B cell (primary cell): ENCODE measurements at regions not wholly inside any gene's neighbourhood (a gene's known extent, or its start where the extent isn't known, plus 50 kb on each side); places are given as distances from the start of the nearest gene placed in this dataset.

Source experiments
- ATAC-seq: fragments of 200-7000 bp; cut with Tn5 transposase; one replicate; pipeline ENCODE4 v1.10.0; 2021; ENCODE audit warnings: low read depth, mild to moderate bottlenecking, moderate number of reproducible peaks, moderate library complexity
- CTCF ChIA-PET: fragments of 350-600 bp; sonication (Branson Sonifier 250); formaldehyde crosslinking; loops from one replicate; lab custom pipeline; 2021; ENCODE audit warnings: antibody characterized with exemption, inconsistent platforms; lab: Charles Lee
- POLR2A ChIA-PET: fragments of 350-600 bp; sonication (Branson Sonifier 250); formaldehyde crosslinking; loops from one replicate; lab custom pipeline; 2021; ENCODE audit warnings: antibody characterized with exemption; lab: Charles Lee
- DNase-seq: peaks from one replicate; pipeline ENCODE4 v3.0.0; 2013
- H2AFZ ChIP-seq: 2 replicates; pipeline ENCODE4 v1.6.1; 2012; ENCODE audit warnings: mild to moderate bottlenecking, low read depth, low read length; ENCODE audit not compliant: insufficient read depth, poor library complexity, severe bottlenecking
- H3K27ac ChIP-seq, 2 donors: 1 replicate in 1 of 2; 2 replicates in 1 of 2; pipeline ENCODE4 v1.5.1; 2012 to 2013; ENCODE audit warnings: low read length in 2 of 2, mild to moderate bottlenecking in 2 of 2, moderate library complexity in 1 of 2
- H3K27me3 ChIP-seq, 4 experiments: fragments of 200-600 bp in 1 of 4; sonication (generic) in 1 of 4; replicated peaks in 1 of 4; 1 replicate in 2 of 4; 2 replicates in 2 of 4; pipeline versions ENCODE4 v1.6.1 to v1.7.0; 2013 to 2016; ENCODE audit warnings: low read length in 3 of 4, mild to moderate bottlenecking in 2 of 4, mixed read lengths in 1 of 4, moderate library complexity in 1 of 4; ENCODE audit not compliant: insufficient read depth in 4 of 4, control insufficient read depth in 3 of 4; ENCODE audit errors: control extremely low read depth in 1 of 4
- H3K36me3 ChIP-seq, 2 experiments: replicated peaks in 1 of 2; 1 replicate in 1 of 2; 2 replicates in 1 of 2; pipeline versions ENCODE4 v1.6.1 to v1.7.1; 2013; ENCODE audit warnings: low read length in 1 of 2; ENCODE audit not compliant: insufficient read depth in 2 of 2, control insufficient read depth in 1 of 2; ENCODE audit errors: control extremely low read depth in 1 of 2, extremely low read depth in 1 of 2
- H3K4me1 ChIP-seq, 2 donors: fragments of 200-600 bp in 1 of 2; sonication (generic) in 1 of 2; 1 replicate in 1 of 2; 2 replicates in 1 of 2; pipeline versions ENCODE4 v1.5.1 to v1.6.1; 2013 to 2017; ENCODE audit warnings: low read length in 2 of 2; ENCODE audit not compliant: control insufficient read depth in 2 of 2, insufficient read depth in 2 of 2
- H3K4me2 ChIP-seq: replicated peaks from 2 replicates; pipeline ENCODE3; 2012; ENCODE audit warnings: mild to moderate bottlenecking, low read depth, low read length; ENCODE audit not compliant: poor library complexity, severe bottlenecking
- H3K4me3 ChIP-seq, 5 experiments: fragments of 200-600 bp in 1 of 5; sonication (generic) in 1 of 5; 1 replicate in 3 of 5; 2 replicates in 2 of 5; pipeline versions ENCODE4 v1.5.1 to v1.7.0; 2011 to 2016; ENCODE audit warnings: low read length in 4 of 5, mild to moderate bottlenecking in 4 of 5, low read depth in 2 of 5, control low read depth in 1 of 5, moderate library complexity in 1 of 5; ENCODE audit not compliant: insufficient read depth in 1 of 5; ENCODE audit errors: control extremely low read depth in 1 of 5, extremely low read depth in 1 of 5
- H3K79me2 ChIP-seq: fragments of 200-600 bp; sonication (generic); one replicate; pipeline ENCODE4 v1.6.0; 2016; ENCODE audit warnings: low read length; ENCODE audit not compliant: control insufficient read depth, insufficient read depth
- H3K9ac ChIP-seq: fragments of 200-600 bp; sonication (generic); 2 replicates; pipeline ENCODE4 v1.6.1; 2017; ENCODE audit warnings: mild to moderate bottlenecking, low read length, moderate library complexity
- H3K9me3 ChIP-seq, 3 donors: one replicate each; pipeline versions ENCODE4 v1.6.1 to v1.7.1; 2013; ENCODE audit warnings: low read length in 2 of 3; ENCODE audit not compliant: control insufficient read depth in 2 of 3, insufficient read depth in 1 of 3; ENCODE audit errors: control extremely low read depth in 1 of 3
- H4K20me1 ChIP-seq: 2 replicates; pipeline ENCODE4 v1.6.0; 2012; ENCODE audit warnings: mild to moderate bottlenecking, low read length; ENCODE audit not compliant: insufficient read depth, control insufficient read depth, poor library complexity, severe bottlenecking
- H3K27ac Mint-ChIP-seq: one replicate; pipeline ENCODE4 v1.8.0; 2021; ENCODE audit warnings: mixed read lengths
- H3K27me3 Mint-ChIP-seq: one replicate; pipeline ENCODE4 v1.8.0; 2021; ENCODE audit warnings: mixed read lengths
- H3K4me1 Mint-ChIP-seq: one replicate; pipeline ENCODE4 v1.8.0; 2021; ENCODE audit warnings: mixed read lengths
- H3K4me3 Mint-ChIP-seq: one replicate; pipeline ENCODE4 v1.8.0; 2021; ENCODE audit warnings: mixed read lengths
- H3K9me3 Mint-ChIP-seq: one replicate; pipeline ENCODE4 v1.8.0; 2022; ENCODE audit warnings: mixed read lengths; ENCODE audit not compliant: insufficient read depth
- EZH2 ChIP-seq: IDR thresholded peaks from 2 replicates; pipeline ENCODE4 v1.6.1; 2012; ENCODE audit warnings: borderline replicate concordance, low read depth, mild to moderate bottlenecking, moderate library complexity, low read length; ENCODE audit not compliant: insufficient read depth, poor library complexity, severe bottlenecking
- WGBS: methylation state at CpG from one replicate; pipeline ENCODE4 v1.1.5; 2013; ENCODE audit warnings: missing lambda C conversion rate; ENCODE audit not compliant: insufficient coverage; 5-methylcytosine and 5-hydroxymethylcytosine counted together
- intact Hi-C: fragments of 100-400 bp; cut with micrococcal nuclease; formaldehyde crosslinking; loops from one replicate; pipeline ENCODE4 v1.10.0; 2022
- TF ChIP-seq, protein P1 (sequence below): fragments of 200-600 bp; IDR thresholded peaks from one replicate; pipeline ENCODE4 v1.8.0; 2022; ENCODE audit warnings: antibody characterized with exemption, mild to moderate bottlenecking

- H3K9ac ChIP-seq = no peak overlapping the region
- H3K4me3 Mint-ChIP-seq = no peak overlapping the region
- no peak overlapping the region for H2AFZ ChIP-seq
- peak overlapping the region; percentile 37 for H3K27ac Mint-ChIP-seq
- no peaks in the 10 kb centered on the region for H3K36me3 ChIP-seq
- no peak for DNase-seq
- WGBS = 85% methylated on average over 10 of the region's 11 CpGs
- no peak overlapping the region for H3K27ac ChIP-seq
- H3K79me2 ChIP-seq = no peaks in the 10 kb centered on the region
- no peak overlapping the region for H3K4me3 ChIP-seq
- no peaks in the 10 kb centered on the region for H3K27me3 ChIP-seq
- peaks cover 53% of the 10 kb centered on the region for H3K4me1 Mint-ChIP-seq
- intact Hi-C loops = loop anchor here (5.0 kb wide), 1 partner anchor 634 kb away; no protein-coding TSS in a partner anchor
- H3K4me2 ChIP-seq = no peak overlapping the region
- no peaks in the 10 kb centered on the region for H3K9me3 ChIP-seq
- ChIA-PET POLR2A (interaction anchor here (1.6 kb wide), 1 partner anchor 47 kb away, joined by 3 read pairs; no protein-coding TSS in a partner anchor), CTCF (interaction anchor here (0.5 to 20.8 kb wide), 6 partner anchors 9 to 89 kb away, joined by 3 to 672 read pairs (median 36); partner anchors contain the start of gene IER5)
- no peaks in the 10 kb centered on the region for H4K20me1 ChIP-seq
- peaks cover 35 to 45% of the 10 kb centered on the region in 2 donors for H3K4me1 ChIP-seq
- no peak for ATAC-seq
- H3K9me3 Mint-ChIP-seq = no peaks in the 10 kb centered on the region
- H3K27me3 Mint-ChIP-seq = no peaks in the 10 kb centered on the region
- no peak for TF ChIP-seq EZH2
- TF ChIP-seq, protein P1, sequence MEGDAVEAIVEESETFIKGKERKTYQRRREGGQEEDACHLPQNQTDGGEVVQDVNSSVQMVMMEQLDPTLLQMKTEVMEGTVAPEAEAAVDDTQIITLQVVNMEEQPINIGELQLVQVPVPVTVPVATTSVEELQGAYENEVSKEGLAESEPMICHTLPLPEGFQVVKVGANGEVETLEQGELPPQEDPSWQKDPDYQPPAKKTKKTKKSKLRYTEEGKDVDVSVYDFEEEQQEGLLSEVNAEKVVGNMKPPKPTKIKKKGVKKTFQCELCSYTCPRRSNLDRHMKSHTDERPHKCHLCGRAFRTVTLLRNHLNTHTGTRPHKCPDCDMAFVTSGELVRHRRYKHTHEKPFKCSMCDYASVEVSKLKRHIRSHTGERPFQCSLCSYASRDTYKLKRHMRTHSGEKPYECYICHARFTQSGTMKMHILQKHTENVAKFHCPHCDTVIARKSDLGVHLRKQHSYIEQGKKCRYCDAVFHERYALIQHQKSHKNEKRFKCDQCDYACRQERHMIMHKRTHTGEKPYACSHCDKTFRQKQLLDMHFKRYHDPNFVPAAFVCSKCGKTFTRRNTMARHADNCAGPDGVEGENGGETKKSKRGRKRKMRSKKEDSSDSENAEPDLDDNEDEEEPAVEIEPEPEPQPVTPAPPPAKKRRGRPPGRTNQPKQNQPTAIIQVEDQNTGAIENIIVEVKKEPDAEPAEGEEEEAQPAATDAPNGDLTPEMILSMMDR = no peak
Measured at GRCh38 chr1:181151378-181152326, 63.2 kb downstream of the IER5 start.
